ENCODE measurements at regions not wholly inside any gene's neighbourhood (a gene's known extent, or its start where the extent isn't known, plus 50 kb on each side); places are given as distances from the start of the nearest gene placed in this dataset.

GRCh38 chr2:64212346-64212745, 68.1 kb upstream of the PELI1 start:
- no peak overlapping the region for H2AFZ ChIP-seq (ENCODE audit: low read depth)
- H3K27me3 ChIP-seq (ENCODE audit: insufficient read depth), result no peaks in the 10 kb centered on the region
- 78% methylated on average over 1 of the region's 1 CpG for WGBS (ENCODE audit: low lambda C conversion rate)
- H3K27ac ChIP-seq (ENCODE audit: low read depth in 2 of 2, low read length in 1 of 2), result no peak overlapping the region
- H3K4me1 ChIP-seq (ENCODE audit: control insufficient read depth in 1 of 2, insufficient read depth in 2 of 2, low read depth in 1 of 2, low read length in 1 of 2), result no peaks in the 10 kb centered on the region
- no peaks in the 10 kb centered on the region for H3K36me3 ChIP-seq (replicated peaks in 1 of 2; ENCODE audit: control insufficient read depth in 1 of 2, insufficient read depth in 2 of 2, low read length in 1 of 2)
- H3F3A ChIP-seq (replicated peaks; ENCODE audit: insufficient read depth), result no peaks in the 10 kb centered on the region
- no peaks in the 10 kb centered on the region for H3K9me3 ChIP-seq
- no peaks in the 10 kb centered on the region for H3K79me2 ChIP-seq (ENCODE audit: insufficient read depth)
- no peak for TF ChIP-seq GABPA (IDR thresholded peaks at IDR 0.05; ENCODE audit: low read depth)
- TF ChIP-seq, protein P1, sequence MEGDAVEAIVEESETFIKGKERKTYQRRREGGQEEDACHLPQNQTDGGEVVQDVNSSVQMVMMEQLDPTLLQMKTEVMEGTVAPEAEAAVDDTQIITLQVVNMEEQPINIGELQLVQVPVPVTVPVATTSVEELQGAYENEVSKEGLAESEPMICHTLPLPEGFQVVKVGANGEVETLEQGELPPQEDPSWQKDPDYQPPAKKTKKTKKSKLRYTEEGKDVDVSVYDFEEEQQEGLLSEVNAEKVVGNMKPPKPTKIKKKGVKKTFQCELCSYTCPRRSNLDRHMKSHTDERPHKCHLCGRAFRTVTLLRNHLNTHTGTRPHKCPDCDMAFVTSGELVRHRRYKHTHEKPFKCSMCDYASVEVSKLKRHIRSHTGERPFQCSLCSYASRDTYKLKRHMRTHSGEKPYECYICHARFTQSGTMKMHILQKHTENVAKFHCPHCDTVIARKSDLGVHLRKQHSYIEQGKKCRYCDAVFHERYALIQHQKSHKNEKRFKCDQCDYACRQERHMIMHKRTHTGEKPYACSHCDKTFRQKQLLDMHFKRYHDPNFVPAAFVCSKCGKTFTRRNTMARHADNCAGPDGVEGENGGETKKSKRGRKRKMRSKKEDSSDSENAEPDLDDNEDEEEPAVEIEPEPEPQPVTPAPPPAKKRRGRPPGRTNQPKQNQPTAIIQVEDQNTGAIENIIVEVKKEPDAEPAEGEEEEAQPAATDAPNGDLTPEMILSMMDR (IDR thresholded peaks at IDR 0.05), result no peak
- no peak for TF ChIP-seq SIN3A (IDR thresholded peaks at IDR 0.05; ENCODE audit: borderline replicate concordance, low read depth, low read length)
- no peak for TF ChIP-seq MEF2A (IDR thresholded peaks at IDR 0.05; ENCODE audit: borderline replicate concordance, low read depth)
- TF ChIP-seq, protein P2, sequence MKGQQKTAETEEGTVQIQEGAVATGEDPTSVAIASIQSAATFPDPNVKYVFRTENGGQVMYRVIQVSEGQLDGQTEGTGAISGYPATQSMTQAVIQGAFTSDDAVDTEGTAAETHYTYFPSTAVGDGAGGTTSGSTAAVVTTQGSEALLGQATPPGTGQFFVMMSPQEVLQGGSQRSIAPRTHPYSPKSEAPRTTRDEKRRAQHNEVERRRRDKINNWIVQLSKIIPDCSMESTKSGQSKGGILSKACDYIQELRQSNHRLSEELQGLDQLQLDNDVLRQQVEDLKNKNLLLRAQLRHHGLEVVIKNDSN (IDR thresholded peaks at IDR 0.05; ENCODE audit: borderline replicate concordance, low read depth), result no peak
- no peak for TF ChIP-seq TEAD4 (IDR thresholded peaks at IDR 0.05; ENCODE audit: borderline replicate concordance, insufficient read depth)
- no peak for TF ChIP-seq SMC3 (IDR thresholded peaks at IDR 0.05; ENCODE audit: low read depth, low read length)
- TF ChIP-seq YY1 (IDR thresholded peaks at IDR 0.05; ENCODE audit: low read depth), result no peak
- TF ChIP-seq, protein P3, sequence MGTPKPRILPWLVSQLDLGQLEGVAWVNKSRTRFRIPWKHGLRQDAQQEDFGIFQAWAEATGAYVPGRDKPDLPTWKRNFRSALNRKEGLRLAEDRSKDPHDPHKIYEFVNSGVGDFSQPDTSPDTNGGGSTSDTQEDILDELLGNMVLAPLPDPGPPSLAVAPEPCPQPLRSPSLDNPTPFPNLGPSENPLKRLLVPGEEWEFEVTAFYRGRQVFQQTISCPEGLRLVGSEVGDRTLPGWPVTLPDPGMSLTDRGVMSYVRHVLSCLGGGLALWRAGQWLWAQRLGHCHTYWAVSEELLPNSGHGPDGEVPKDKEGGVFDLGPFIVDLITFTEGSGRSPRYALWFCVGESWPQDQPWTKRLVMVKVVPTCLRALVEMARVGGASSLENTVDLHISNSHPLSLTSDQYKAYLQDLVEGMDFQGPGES (IDR thresholded peaks at IDR 0.05; ENCODE audit: low read depth, low read length), result no peak
- TF ChIP-seq USF2 (IDR thresholded peaks at IDR 0.05; ENCODE audit: borderline replicate concordance, low read depth, low read length), result no peak
- no peak for TF ChIP-seq MAX (IDR thresholded peaks at IDR 0.05; ENCODE audit: low read depth)
- no peak for TF ChIP-seq GATA2 (CRISPR knock-in tag; IDR thresholded peaks at IDR 0.05)
- H3K9ac ChIP-seq, result no peak overlapping the region
- POLR2A ChIA-PET, result no interaction called here
- no peak overlapping the region for H3K4me2 ChIP-seq
- H4K20me1 ChIP-seq (ENCODE audit: insufficient read depth), result no peaks in the 10 kb centered on the region
- DNase-seq, result no peak
- CTCF ChIA-PET, result no interaction called here
- H3K4me3 ChIP-seq (ENCODE audit: low read depth in 2 of 2, low read length in 1 of 2), result no peak overlapping the region
- H3K9me2 ChIP-seq, result no peaks in the 10 kb centered on the region

GRCh38 chr2:64212801-64213321, 68.6 kb upstream of the PELI1 start:
- Histone ChIP-seq H3K4me3 (ENCODE audit: low read depth in 2 of 2, low read length in 1 of 2) (no peak overlapping the region), H2AFZ (ENCODE audit: low read depth) (no peak overlapping the region), H3K27me3 (ENCODE audit: insufficient read depth) (no peaks in the 10 kb centered on the region), H3K79me2 (ENCODE audit: insufficient read depth) (no peaks in the 10 kb centered on the region), H3F3A (replicated peaks; ENCODE audit: insufficient read depth) (no peaks in the 10 kb centered on the region), H3K27ac (ENCODE audit: low read depth in 2 of 2, low read length in 1 of 2) (no peak overlapping the region), H3K4me1 (ENCODE audit: control insufficient read depth in 1 of 2, insufficient read depth in 2 of 2, low read depth in 1 of 2, low read length in 1 of 2) (no peaks in the 10 kb centered on the region), H3K9me2 (no peaks in the 10 kb centered on the region), H4K20me1 (ENCODE audit: insufficient read depth) (no peaks in the 10 kb centered on the region), H3K4me2 (no peak overlapping the region), H3K36me3 (replicated peaks in 1 of 2; ENCODE audit: control insufficient read depth in 1 of 2, insufficient read depth in 2 of 2, low read length in 1 of 2) (no peaks in the 10 kb centered on the region), H3K9ac (no peak overlapping the region), H3K9me3 (no peaks in the 10 kb centered on the region)
- CTCF ChIA-PET, result no interaction called here
- 76% methylated on average over 3 of the region's 3 CpGs for WGBS (ENCODE audit: low lambda C conversion rate)
- POLR2A ChIA-PET, result no interaction called here
- no peak for DNase-seq
- TF ChIP-seq, protein P3 (IDR thresholded peaks at IDR 0.05; ENCODE audit: low read depth, low read length), result no peak
- TF ChIP-seq REST (IDR thresholded peaks at IDR 0.05; ENCODE audit: low read depth, low read length) (no peak), RFX5 (IDR thresholded peaks at IDR 0.05; ENCODE audit: low read length) (no peak), SIN3A (IDR thresholded peaks at IDR 0.05; ENCODE audit: borderline replicate concordance, low read depth, low read length) (no peak), EP300 (IDR thresholded peaks at IDR 0.05; ENCODE audit: borderline replicate concordance in 1 of 2, low read depth in 1 of 2, low read length in 1 of 2) (no peak), YY1 (IDR thresholded peaks at IDR 0.05; ENCODE audit: low read depth) (no peak), TCF12 (IDR thresholded peaks at IDR 0.05) (no peak)

Data from SK-N-SH (cell line).